K562 (cell line): ENCODE measurements at regions not wholly inside any gene's neighbourhood (a gene's known extent, or its start where the extent isn't known, plus 50 kb on each side); places are given as distances from the start of the nearest gene placed in this dataset.

Experiments used
- HINFP ChIP-seq: fragments of 450-650 bp; conservative IDR thresholded peaks from 2 replicates; pipeline ENCODE4 v1.6.1; 2016; ENCODE audit warnings: missing genetic modification characterization, low read depth, mild to moderate bottlenecking, control low read depth, missing compliant biosample characterization
- TF ChIP-seq, protein P1 (sequence below), 2 experiments: fragments of 450-650 bp; IDR thresholded peaks; 2 replicates each; pipeline ENCODE4 v1.6.1; 2018; ENCODE audit warnings: mild to moderate bottlenecking in 2 of 2, low read depth in 1 of 2; ENCODE audit not compliant: partially characterized antibody in 2 of 2
- TF ChIP-seq, protein P2 (sequence below): sonication (generic); formaldehyde crosslinking; IDR thresholded peaks from 2 replicates; pipeline ENCODE4 v1.8.0; 2022; ENCODE audit warnings: mild to moderate bottlenecking, missing genetic modification reagents
- TF ChIP-seq, protein P3 (sequence below): fragments of 250-450 bp; sonication (Bioruptor Pico); IDR thresholded peaks from 2 replicates; pipeline ENCODE4 v1.5.0; 2021; ENCODE audit warnings: mild to moderate bottlenecking, borderline replicate concordance

DNA sequence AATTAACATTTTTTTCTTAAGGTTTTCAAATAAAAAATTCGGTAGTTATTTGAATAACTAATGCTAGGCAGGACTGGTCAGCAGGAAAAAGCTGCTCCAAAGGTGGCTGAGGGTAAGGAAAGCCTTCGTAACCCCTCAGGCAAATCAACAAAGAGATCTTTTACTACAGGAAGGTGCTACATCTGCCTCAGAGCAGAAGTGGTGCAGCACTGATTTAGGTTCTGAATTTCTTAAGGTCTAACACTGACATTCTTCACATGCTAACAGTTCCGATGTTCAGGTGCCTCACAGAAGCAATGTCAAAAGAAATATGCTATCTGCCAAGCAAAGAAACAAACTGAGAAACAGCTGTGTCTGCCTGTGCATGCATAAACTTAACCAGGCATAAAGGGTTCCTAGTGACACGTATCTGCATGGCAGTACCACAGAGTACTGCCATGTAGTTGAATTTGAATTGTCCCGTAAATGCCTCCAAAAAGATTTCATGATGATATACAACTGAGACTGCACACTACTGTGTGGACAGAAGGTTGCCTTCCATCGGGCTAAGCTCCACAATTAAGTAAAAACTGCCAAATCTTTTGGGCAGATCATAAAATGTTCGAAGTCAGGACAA, 275.0 kb upstream of the NSMCE3 start (continued):
- TF ChIP-seq, protein P1, sequence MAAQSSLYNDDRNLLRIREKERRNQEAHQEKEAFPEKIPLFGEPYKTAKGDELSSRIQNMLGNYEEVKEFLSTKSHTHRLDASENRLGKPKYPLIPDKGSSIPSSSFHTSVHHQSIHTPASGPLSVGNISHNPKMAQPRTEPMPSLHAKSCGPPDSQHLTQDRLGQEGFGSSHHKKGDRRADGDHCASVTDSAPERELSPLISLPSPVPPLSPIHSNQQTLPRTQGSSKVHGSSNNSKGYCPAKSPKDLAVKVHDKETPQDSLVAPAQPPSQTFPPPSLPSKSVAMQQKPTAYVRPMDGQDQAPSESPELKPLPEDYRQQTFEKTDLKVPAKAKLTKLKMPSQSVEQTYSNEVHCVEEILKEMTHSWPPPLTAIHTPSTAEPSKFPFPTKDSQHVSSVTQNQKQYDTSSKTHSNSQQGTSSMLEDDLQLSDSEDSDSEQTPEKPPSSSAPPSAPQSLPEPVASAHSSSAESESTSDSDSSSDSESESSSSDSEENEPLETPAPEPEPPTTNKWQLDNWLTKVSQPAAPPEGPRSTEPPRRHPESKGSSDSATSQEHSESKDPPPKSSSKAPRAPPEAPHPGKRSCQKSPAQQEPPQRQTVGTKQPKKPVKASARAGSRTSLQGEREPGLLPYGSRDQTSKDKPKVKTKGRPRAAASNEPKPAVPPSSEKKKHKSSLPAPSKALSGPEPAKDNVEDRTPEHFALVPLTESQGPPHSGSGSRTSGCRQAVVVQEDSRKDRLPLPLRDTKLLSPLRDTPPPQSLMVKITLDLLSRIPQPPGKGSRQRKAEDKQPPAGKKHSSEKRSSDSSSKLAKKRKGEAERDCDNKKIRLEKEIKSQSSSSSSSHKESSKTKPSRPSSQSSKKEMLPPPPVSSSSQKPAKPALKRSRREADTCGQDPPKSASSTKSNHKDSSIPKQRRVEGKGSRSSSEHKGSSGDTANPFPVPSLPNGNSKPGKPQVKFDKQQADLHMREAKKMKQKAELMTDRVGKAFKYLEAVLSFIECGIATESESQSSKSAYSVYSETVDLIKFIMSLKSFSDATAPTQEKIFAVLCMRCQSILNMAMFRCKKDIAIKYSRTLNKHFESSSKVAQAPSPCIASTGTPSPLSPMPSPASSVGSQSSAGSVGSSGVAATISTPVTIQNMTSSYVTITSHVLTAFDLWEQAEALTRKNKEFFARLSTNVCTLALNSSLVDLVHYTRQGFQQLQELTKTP (IDR thresholded peaks at IDR 0.05; ENCODE audit: low read depth in 1 of 2, partially characterized antibody in 2 of 2): no peak
- TF ChIP-seq HINFP (tag): no peak
- TF ChIP-seq, protein P2, sequence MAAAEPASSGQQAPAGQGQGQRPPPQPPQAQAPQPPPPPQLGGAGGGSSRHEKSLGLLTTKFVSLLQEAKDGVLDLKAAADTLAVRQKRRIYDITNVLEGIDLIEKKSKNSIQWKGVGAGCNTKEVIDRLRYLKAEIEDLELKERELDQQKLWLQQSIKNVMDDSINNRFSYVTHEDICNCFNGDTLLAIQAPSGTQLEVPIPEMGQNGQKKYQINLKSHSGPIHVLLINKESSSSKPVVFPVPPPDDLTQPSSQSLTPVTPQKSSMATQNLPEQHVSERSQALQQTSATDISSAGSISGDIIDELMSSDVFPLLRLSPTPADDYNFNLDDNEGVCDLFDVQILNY (CRISPR knock-in tag): no peak
- TF ChIP-seq, protein P3, sequence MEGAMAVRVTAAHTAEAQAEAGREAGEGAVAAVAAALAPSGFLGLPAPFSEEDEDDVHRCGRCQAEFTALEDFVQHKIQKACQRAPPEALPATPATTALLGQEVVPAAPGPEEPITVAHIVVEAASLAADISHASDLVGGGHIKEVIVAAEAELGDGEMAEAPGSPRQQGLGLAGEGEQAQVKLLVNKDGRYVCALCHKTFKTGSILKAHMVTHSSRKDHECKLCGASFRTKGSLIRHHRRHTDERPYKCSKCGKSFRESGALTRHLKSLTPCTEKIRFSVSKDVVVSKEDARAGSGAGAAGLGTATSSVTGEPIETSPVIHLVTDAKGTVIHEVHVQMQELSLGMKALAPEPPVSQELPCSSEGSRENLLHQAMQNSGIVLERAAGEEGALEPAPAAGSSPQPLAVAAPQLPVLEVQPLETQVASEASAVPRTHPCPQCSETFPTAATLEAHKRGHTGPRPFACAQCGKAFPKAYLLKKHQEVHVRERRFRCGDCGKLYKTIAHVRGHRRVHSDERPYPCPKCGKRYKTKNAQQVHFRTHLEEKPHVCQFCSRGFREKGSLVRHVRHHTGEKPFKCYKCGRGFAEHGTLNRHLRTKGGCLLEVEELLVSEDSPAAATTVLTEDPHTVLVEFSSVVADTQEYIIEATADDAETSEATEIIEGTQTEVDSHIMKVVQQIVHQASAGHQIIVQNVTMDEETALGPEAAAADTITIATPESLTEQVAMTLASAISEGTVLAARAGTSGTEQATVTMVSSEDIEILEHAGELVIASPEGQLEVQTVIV (CRISPR knock-in tag): no peak
